ENCODE measurements at regions not wholly inside any gene's neighbourhood (a gene's known extent, or its start where the extent isn't known, plus 50 kb on each side); places are given as distances from the start of the nearest gene placed in this dataset.

- WGBS = 87% methylated on average over 1 of the region's 2 CpGs
- H3K27me3 ChIP-seq (ENCODE audit: insufficient read depth, low read length) = no peaks in the 10 kb centered on the region
- H3K4me3 ChIP-seq (ENCODE audit: low read length) = no peak overlapping the region
- no peak overlapping the region for H3K9ac ChIP-seq (ENCODE audit: low read depth, low read length)
- H3K27ac ChIP-seq (ENCODE audit: low read depth, low read length) = no peak overlapping the region
- no peaks in the 10 kb centered on the region for H3K4me1 ChIP-seq (ENCODE audit: insufficient read depth, low read length)
- H3K9me3 ChIP-seq (ENCODE audit: insufficient read depth, low read depth, low read length) = no peaks in the 10 kb centered on the region
- H3K36me3 ChIP-seq (ENCODE audit: insufficient read depth, low read length) = no peaks in the 10 kb centered on the region
Observed at GRCh38 chr17:53934931-53935330, 112.2 kb downstream of the KIF2B start.

GRCh38 chr17:53941231-53941630, 118.5 kb downstream of the KIF2B start:
- no peaks in the 10 kb centered on the region for H3K9me3 ChIP-seq (ENCODE audit: insufficient read depth, low read depth, low read length)
- no peak overlapping the region for H3K4me3 ChIP-seq (ENCODE audit: low read length)
- no peak overlapping the region for H3K9ac ChIP-seq (ENCODE audit: low read depth, low read length)
- no peaks in the 10 kb centered on the region for H3K4me1 ChIP-seq (ENCODE audit: insufficient read depth, low read length)
- no peaks in the 10 kb centered on the region for H3K36me3 ChIP-seq (ENCODE audit: insufficient read depth, low read length)
- no peaks in the 10 kb centered on the region for H3K27me3 ChIP-seq (ENCODE audit: insufficient read depth, low read length)
- no peak overlapping the region for H3K27ac ChIP-seq (ENCODE audit: low read depth, low read length)

DNA sequence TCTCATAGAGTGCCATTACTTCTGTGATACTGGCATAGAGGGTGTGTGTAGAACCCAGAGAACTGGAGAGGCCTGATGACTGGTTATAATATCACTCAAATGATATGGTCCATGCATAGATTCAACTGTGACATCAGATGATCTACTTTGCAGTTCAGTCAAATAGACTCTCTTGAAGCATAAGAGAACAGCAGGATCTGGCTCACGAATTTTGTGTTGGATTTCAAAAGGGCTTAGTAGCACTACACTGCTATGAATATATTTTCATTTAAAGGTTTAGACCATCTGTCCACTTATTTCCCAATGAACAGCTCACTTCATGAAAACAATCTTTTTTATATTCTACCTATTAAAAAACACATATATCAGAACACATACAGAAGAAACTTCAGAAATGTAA, 119.7 kb downstream of the KIF2B start:
- H3K9me3 ChIP-seq (ENCODE audit: insufficient read depth, low read depth, low read length) = no peaks in the 10 kb centered on the region
- H3K27ac ChIP-seq (ENCODE audit: low read depth, low read length) = no peak overlapping the region
- H3K9ac ChIP-seq (ENCODE audit: low read depth, low read length) = no peak overlapping the region
- H3K4me1 ChIP-seq (ENCODE audit: insufficient read depth, low read length) = no peaks in the 10 kb centered on the region
- H3K36me3 ChIP-seq (ENCODE audit: insufficient read depth, low read length) = no peaks in the 10 kb centered on the region
- H3K4me3 ChIP-seq (ENCODE audit: low read length) = no peak overlapping the region
- H3K27me3 ChIP-seq (ENCODE audit: insufficient read depth, low read length) = no peaks in the 10 kb centered on the region
- 92% methylated on average over 1 of the region's 1 CpG for WGBS

DNA sequence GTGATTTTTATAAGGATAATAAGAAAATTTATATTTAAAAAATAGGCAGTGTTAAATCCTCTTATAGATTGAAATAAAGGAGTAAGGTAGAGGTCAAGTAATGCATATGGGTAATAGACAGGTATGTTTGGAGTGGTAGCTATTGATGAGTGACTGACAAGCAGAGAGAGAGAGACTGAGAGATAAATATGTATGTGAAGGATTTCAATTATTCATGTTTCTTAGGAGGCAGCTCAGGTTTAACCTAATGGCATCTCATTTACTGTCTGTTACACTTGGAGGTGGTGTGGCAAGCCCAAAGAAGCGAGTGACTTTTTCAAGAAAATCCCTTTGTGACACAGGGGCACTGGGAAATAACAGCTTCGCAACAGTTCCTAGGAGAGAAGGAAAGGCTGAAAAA, 120.2 kb downstream of the KIF2B start:
- Histone ChIP-seq H3K4me1 (ENCODE audit: insufficient read depth, low read length) (no peaks in the 10 kb centered on the region), H3K9me3 (ENCODE audit: insufficient read depth, low read depth, low read length) (no peaks in the 10 kb centered on the region), H3K27me3 (ENCODE audit: insufficient read depth, low read length) (no peaks in the 10 kb centered on the region), H3K9ac (ENCODE audit: low read depth, low read length) (no peak overlapping the region), H3K4me3 (ENCODE audit: low read length) (no peak overlapping the region), H3K27ac (ENCODE audit: low read depth, low read length) (no peak overlapping the region), H3K36me3 (ENCODE audit: insufficient read depth, low read length) (no peaks in the 10 kb centered on the region)
- WGBS = 98% methylated on average over 2 of the region's 2 CpGs

- H3K9ac ChIP-seq (ENCODE audit: low read depth, low read length) = no peak overlapping the region
- no peaks in the 10 kb centered on the region for H3K9me3 ChIP-seq (ENCODE audit: insufficient read depth, low read depth, low read length)
- no CpG with 5 or more reads among the region's 1 CpG for WGBS
- H3K27ac ChIP-seq (ENCODE audit: low read depth, low read length) = no peak overlapping the region
- H3K27me3 ChIP-seq (ENCODE audit: insufficient read depth, low read length) = no peaks in the 10 kb centered on the region
- peaks cover 7% of the 10 kb centered on the region; the same call in 1 of the 2 replicates for H3K4me1 ChIP-seq (ENCODE audit: insufficient read depth, low read length)
- H3K4me3 ChIP-seq (ENCODE audit: low read length) = no peak overlapping the region
- no peaks in the 10 kb centered on the region for H3K36me3 ChIP-seq (ENCODE audit: insufficient read depth, low read length)
Observed at GRCh38 chr17:53948323-53948722, 125.6 kb downstream of the KIF2B start.

DNA sequence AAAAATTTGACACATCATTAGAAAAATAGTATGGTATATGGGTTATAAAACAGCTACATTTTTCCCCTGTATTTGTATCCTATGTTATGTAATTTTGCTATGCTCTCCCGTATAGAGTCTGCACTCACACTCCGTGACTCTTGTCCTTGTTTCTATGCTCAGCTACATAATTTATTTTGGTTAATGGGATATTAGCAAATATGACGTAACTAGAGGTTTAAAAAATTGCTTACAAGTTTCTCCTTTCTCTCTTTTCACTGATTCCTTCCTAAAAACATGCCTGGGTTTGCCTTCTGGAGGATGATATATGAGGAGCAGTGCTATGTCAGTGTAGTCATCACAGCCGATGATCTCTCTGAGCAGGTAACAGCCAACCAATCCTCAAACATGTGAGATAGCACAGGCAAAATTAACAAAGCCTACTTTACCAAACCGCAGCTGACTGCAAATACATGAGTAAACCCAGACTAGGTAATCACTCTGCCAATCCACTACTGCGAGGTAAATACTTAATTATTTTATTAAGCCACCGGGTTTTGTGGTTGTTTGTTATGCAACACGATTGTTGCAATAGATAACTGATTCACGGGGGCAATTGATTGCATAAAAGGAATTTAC, 126.9 kb downstream of the KIF2B start:
- Histone ChIP-seq H3K9ac (ENCODE audit: low read depth, low read length) (no peak overlapping the region), H3K4me3 (ENCODE audit: low read length) (no peak overlapping the region), H3K4me1 (ENCODE audit: insufficient read depth, low read length) (peaks cover 7% of the 10 kb centered on the region; the same call in 1 of the 2 replicates), H3K27ac (ENCODE audit: low read depth, low read length) (no peak overlapping the region), H3K36me3 (ENCODE audit: insufficient read depth, low read length) (no peaks in the 10 kb centered on the region), H3K9me3 (ENCODE audit: insufficient read depth, low read depth, low read length) (no peaks in the 10 kb centered on the region), H3K27me3 (ENCODE audit: insufficient read depth, low read length) (no peaks in the 10 kb centered on the region)
- 87% methylated on average over 4 of the region's 9 CpGs for WGBS

- H3K9ac ChIP-seq (ENCODE audit: low read depth, low read length) = no peak overlapping the region
- peaks cover 1% of the 10 kb centered on the region; the same call in 1 of the 2 replicates for H3K9me3 ChIP-seq (ENCODE audit: insufficient read depth, low read depth, low read length)
- 81% methylated on average over 5 of the region's 5 CpGs for WGBS
- no peaks in the 10 kb centered on the region for H3K36me3 ChIP-seq (ENCODE audit: insufficient read depth, low read length)
- H3K4me3 ChIP-seq (ENCODE audit: low read length) = no peak overlapping the region
- H3K27me3 ChIP-seq (ENCODE audit: insufficient read depth, low read length) = no peaks in the 10 kb centered on the region
- peaks cover 7% of the 10 kb centered on the region; the same call in 1 of the 2 replicates for H3K4me1 ChIP-seq (ENCODE audit: insufficient read depth, low read length)
- no peak overlapping the region for H3K27ac ChIP-seq (ENCODE audit: low read depth, low read length)
Observed at GRCh38 chr17:53950207-53950857, 127.6 kb downstream of the KIF2B start.

DNA sequence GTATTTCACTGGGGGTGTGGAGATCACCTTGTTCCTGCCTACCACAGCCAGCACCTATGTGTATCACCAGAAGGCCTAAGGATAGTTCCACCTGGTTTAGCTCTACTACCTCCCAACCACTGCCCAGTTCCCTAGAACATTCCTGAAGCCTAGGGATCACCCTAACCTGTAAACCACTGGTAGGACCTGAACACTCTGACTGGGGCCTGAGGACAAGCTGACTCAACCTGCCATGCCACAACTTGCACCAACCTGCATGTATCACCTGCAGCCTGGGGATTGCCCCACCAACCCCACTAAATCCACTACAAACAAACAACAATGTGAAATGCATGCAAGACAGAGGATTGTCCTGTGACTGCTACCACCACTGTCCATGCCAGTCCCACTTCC, 128.1 kb downstream of the KIF2B start:
- peaks cover 4% of the 10 kb centered on the region; the same call in 1 of the 2 replicates for H3K9me3 ChIP-seq (ENCODE audit: insufficient read depth, low read depth, low read length)
- H3K36me3 ChIP-seq (ENCODE audit: insufficient read depth, low read length) = no peaks in the 10 kb centered on the region
- no peak overlapping the region for H3K9ac ChIP-seq (ENCODE audit: low read depth, low read length)
- no peak overlapping the region for H3K27ac ChIP-seq (ENCODE audit: low read depth, low read length)
- H3K27me3 ChIP-seq (ENCODE audit: insufficient read depth, low read length) = no peaks in the 10 kb centered on the region
- H3K4me1 ChIP-seq (ENCODE audit: insufficient read depth, low read length) = peaks cover 7% of the 10 kb centered on the region; the same call in 1 of the 2 replicates
- no peak overlapping the region for H3K4me3 ChIP-seq (ENCODE audit: low read length)

GRCh38 chr17:53971361-53971760, 148.6 kb downstream of the KIF2B start:
- Histone ChIP-seq H3K9me3 (ENCODE audit: insufficient read depth, low read depth, low read length) (no peaks in the 10 kb centered on the region), H3K36me3 (ENCODE audit: insufficient read depth, low read length) (no peaks in the 10 kb centered on the region), H3K27me3 (ENCODE audit: insufficient read depth, low read length) (no peaks in the 10 kb centered on the region), H3K4me1 (ENCODE audit: insufficient read depth, low read length) (no peaks in the 10 kb centered on the region; the same call in 1 of the 2 replicates), H3K4me3 (ENCODE audit: low read length) (no peak overlapping the region), H3K27ac (ENCODE audit: low read depth, low read length) (no peak overlapping the region), H3K9ac (ENCODE audit: low read depth, low read length) (no peak overlapping the region)
- 70% methylated on average over 1 of the region's 1 CpG for WGBS

GRCh38 chr17:53979991-53980390, 157.3 kb downstream of the KIF2B start:
- Histone ChIP-seq H3K4me1 (ENCODE audit: insufficient read depth, low read length) (peaks cover 9% of the 10 kb centered on the region; the same call in 1 of the 2 replicates), H3K9ac (ENCODE audit: low read depth, low read length) (no peak overlapping the region), H3K9me3 (ENCODE audit: insufficient read depth, low read depth, low read length) (peaks cover 11% of the 10 kb centered on the region; the same call in 1 of the 2 replicates), H3K27me3 (ENCODE audit: insufficient read depth, low read length) (no peaks in the 10 kb centered on the region), H3K4me3 (ENCODE audit: low read length) (no peak overlapping the region), H3K27ac (ENCODE audit: low read depth, low read length) (0 out of 2 replicates have a peak overlapping the region, but pooled peaks have one; percentile 43), H3K36me3 (ENCODE audit: insufficient read depth, low read length) (no peaks in the 10 kb centered on the region)
- 91% methylated on average over 5 of the region's 5 CpGs for WGBS

- no peak overlapping the region for H3K27ac ChIP-seq (ENCODE audit: low read depth, low read length)
- H3K9ac ChIP-seq (ENCODE audit: low read depth, low read length) = no peak overlapping the region
- 92% methylated on average over 1 of the region's 2 CpGs for WGBS
- H3K27me3 ChIP-seq (ENCODE audit: insufficient read depth, low read length) = no peaks in the 10 kb centered on the region
- no peaks in the 10 kb centered on the region for H3K4me1 ChIP-seq (ENCODE audit: insufficient read depth, low read length)
- no peak overlapping the region for H3K4me3 ChIP-seq (ENCODE audit: low read length)
- H3K9me3 ChIP-seq (ENCODE audit: insufficient read depth, low read depth, low read length) = no peaks in the 10 kb centered on the region
- H3K36me3 ChIP-seq (ENCODE audit: insufficient read depth, low read length) = no peaks in the 10 kb centered on the region
Observed at GRCh38 chr17:53996131-53996530, 173.4 kb downstream of the KIF2B start.
